ENCODE measurements at regions not wholly inside any gene's neighbourhood (a gene's known extent, or its start where the extent isn't known, plus 50 kb on each side); places are given as distances from the start of the nearest gene placed in this dataset.
"Not testable (repeated sequence)": the region's sequence is repeated elsewhere in the genome, so short reads cannot be mapped to it uniquely, and the experiment has no call there.

DNA sequence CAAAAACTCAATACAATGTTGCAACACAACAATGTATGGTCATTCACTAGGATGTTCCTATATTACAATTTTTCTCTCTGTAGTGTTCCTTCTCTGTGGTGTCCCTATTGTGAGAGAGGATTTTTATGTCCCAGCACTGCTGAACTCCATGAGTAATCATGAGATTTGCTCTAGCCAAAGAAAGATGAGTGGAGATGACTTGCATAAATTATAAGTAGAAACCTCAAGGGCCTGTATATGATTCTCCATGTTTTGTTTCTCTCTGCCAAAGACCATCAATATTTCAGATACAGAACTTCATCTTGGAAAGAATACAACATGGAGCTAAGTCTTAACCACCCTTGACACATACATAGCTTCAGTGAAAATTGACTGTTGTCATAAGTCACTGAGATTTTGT lies 579.1 kb downstream of the TMTC2 start:
- no peak for DNase-seq (ENCODE audit: low read depth)
- H3K4me3 ChIP-seq (ENCODE audit: low read depth, low read length): no peak overlapping the region
- in situ Hi-C loops (cut with HindIII; ENCODE audit: low sequenced_read_pairs): no loop called here
- TF ChIP-seq, protein P1, sequence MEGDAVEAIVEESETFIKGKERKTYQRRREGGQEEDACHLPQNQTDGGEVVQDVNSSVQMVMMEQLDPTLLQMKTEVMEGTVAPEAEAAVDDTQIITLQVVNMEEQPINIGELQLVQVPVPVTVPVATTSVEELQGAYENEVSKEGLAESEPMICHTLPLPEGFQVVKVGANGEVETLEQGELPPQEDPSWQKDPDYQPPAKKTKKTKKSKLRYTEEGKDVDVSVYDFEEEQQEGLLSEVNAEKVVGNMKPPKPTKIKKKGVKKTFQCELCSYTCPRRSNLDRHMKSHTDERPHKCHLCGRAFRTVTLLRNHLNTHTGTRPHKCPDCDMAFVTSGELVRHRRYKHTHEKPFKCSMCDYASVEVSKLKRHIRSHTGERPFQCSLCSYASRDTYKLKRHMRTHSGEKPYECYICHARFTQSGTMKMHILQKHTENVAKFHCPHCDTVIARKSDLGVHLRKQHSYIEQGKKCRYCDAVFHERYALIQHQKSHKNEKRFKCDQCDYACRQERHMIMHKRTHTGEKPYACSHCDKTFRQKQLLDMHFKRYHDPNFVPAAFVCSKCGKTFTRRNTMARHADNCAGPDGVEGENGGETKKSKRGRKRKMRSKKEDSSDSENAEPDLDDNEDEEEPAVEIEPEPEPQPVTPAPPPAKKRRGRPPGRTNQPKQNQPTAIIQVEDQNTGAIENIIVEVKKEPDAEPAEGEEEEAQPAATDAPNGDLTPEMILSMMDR (IDR thresholded peaks at IDR 0.05; ENCODE audit: low read depth, low read length, missing control alignments): no peak

DNA sequence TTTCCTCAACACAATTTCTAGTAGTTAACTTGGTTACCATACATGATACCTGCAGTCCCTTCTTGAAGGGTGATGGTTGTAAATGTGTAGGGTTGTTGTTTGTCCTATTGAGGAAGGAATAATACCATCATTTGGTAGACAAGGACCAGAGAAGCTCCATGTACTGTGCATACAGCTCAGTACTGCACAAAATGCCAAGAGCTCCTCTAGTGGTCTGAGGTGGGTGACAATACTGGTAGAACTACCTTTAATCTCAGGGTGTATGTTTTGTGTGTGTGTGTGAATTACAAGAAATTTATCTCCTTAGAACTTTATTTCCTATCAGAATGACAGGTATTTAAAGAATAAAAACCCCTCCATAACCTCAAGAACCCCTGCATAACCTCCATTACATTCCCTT lies 575.3 kb downstream of the TMTC2 start:
- DNase-seq (ENCODE audit: low read depth): no peak
- H3K4me3 ChIP-seq (ENCODE audit: low read depth, low read length): no peak overlapping the region
- in situ Hi-C loops (cut with HindIII; ENCODE audit: low sequenced_read_pairs): no loop called here
- TF ChIP-seq, protein P1 (IDR thresholded peaks at IDR 0.05; ENCODE audit: low read depth, low read length, missing control alignments): no peak

DNA sequence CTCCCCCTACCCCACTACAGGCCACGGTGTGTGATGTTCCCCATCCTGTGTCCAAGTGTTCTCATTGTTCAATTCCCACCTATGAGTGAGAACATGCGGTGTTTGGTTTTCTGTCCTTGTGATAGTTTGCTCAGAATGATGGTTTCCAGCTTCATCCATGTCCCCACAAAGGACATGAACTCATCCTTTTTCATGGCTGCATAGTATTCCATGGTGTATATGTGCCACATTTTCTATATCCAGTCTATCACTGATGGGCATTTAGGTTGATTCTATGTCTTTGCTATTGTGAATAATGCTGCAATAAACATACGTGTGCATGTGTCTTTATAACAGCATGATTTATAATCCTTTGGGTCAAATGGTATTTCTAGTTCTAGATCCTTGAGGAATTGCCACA lies 573.4 kb downstream of the TMTC2 start:
- H3K4me3 ChIP-seq (ENCODE audit: low read depth, low read length); DNase-seq (ENCODE audit: low read depth); in situ Hi-C loops (cut with HindIII; ENCODE audit: low sequenced_read_pairs): not testable (repeated sequence)

DNA sequence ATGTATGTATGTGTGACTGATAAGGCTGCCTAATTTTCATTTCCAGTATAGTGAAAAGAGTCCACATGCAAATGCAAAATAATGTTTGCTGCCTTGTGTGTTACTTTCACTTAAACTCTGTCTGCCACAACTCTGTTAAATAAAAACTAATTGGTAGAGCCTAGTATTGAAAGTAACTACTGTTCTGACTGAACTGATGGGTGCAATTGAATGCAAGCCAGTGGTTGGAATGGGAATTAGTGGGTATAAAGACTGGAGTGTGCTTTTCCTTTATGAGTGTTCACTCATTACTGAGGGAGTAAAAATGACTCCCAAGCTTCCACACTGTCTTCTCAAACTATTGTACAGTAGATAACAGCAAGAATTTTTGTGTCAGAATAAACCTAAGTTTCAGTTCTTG lies 571.0 kb downstream of the TMTC2 start:
- DNase-seq (ENCODE audit: low read depth): no peak
- TF ChIP-seq, protein P1 (IDR thresholded peaks at IDR 0.05; ENCODE audit: low read depth, low read length, missing control alignments): no peak
- in situ Hi-C loops (cut with HindIII; ENCODE audit: low sequenced_read_pairs): no loop called here
- no peak overlapping the region for H3K4me3 ChIP-seq (ENCODE audit: low read depth, low read length)

DNA sequence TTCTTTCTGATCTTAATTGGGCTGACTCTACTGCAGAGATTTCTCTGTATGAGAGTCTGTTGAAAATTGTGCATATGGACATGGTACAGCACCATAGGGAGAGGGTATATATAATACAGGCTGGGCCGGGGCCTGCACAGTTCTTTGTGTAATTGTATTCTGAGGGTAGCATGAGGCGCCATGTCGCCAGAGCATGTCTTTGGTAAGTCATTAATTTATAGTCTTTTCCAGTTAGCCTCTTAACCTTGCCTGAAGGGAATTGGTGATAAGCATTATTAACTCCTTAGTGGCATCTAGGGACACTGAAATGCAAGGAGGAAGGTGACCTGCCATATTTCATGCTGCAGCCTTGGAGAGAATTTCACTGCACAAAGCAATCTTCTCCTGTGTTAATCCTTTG lies 569.9 kb downstream of the TMTC2 start:
- in situ Hi-C loops (cut with HindIII; ENCODE audit: low sequenced_read_pairs): no loop called here
- DNase-seq (ENCODE audit: low read depth): no peak
- TF ChIP-seq, protein P1 (IDR thresholded peaks at IDR 0.05; ENCODE audit: low read depth, low read length, missing control alignments): no peak
- H3K4me3 ChIP-seq (ENCODE audit: low read depth, low read length): no peak overlapping the region

DNA sequence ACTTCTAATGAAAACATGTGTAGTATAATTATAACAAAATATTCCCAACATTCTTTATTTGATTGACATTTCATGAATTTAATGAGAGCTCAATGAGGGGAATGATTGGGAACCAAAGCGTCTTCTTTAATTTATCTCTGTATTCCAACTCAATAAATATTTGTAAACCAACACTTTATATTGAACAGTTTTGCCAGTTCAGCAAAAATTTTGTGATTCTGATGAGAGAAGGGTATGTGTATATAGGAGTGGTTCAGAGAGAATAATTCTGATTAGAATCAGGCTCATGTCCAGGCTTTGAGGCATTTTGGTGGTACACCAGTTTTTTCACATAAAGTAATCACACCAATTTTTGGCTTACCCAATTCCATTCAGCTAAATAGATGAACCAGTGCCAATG lies 564.2 kb downstream of the TMTC2 start:
- no peak overlapping the region for H3K4me3 ChIP-seq (ENCODE audit: low read depth, low read length)
- DNase-seq (ENCODE audit: low read depth): no peak
- TF ChIP-seq, protein P1 (IDR thresholded peaks at IDR 0.05; ENCODE audit: low read depth, low read length, missing control alignments): no peak
- in situ Hi-C loops (cut with HindIII; ENCODE audit: low sequenced_read_pairs): no loop called here

DNA sequence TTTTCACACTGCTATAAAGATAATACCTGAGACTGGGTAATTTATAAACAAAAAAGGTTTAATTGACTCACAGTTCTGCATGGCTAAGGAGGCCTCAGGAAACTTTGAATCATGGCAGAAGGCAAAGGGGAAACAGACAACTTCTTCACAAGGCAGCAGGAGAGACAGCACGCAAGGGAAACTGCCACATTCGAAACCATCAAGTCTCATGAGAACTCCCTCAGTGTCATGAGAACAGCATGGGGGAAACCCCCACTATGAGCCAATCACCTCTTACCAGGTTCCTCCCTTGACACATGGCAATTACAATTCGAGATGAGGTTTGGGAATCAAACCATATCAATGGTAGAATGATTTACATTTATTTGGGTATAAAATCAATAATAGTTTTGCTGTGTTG lies 558.5 kb downstream of the TMTC2 start:
- TF ChIP-seq, protein P1 (IDR thresholded peaks at IDR 0.05; ENCODE audit: low read depth, low read length, missing control alignments): no peak
- in situ Hi-C loops (cut with HindIII; ENCODE audit: low sequenced_read_pairs): no loop called here
- DNase-seq (ENCODE audit: low read depth): no peak
- H3K4me3 ChIP-seq (ENCODE audit: low read depth, low read length): no peak overlapping the region

All from astrocyte of the cerebellum (primary cell).